Calu3 (cell line): ENCODE measurements at regions not wholly inside any gene's neighbourhood (a gene's known extent, or its start where the extent isn't known, plus 50 kb on each side); places are given as distances from the start of the nearest gene placed in this dataset.
"Not testable (repeated sequence)": the region's sequence is repeated elsewhere in the genome, so short reads cannot be mapped to it uniquely, and the experiment has no call there.

Experiments used
- BruUV-seq: library from RNA; stranded (reverse); fragments of 400-500 nt; replicated peaks from 2 replicates; lab custom pipeline; 2021; lab: Mats Ljungman, UMichigan
- CTCF ChIA-PET: fragments of 300-600 bp; sonication (Branson Sonifier 250); formaldehyde crosslinking; loops from one replicate; lab custom pipeline; 2022; ENCODE audit warnings: antibody characterized with exemption; lab: Charles Lee
- DNase-seq: peaks from one replicate; pipeline ENCODE4 v3.0.0; 2022
- H3K27ac Mint-ChIP-seq: one replicate; pipeline ENCODE4 v1.8.0; 2022; ENCODE audit warnings: mixed read lengths; ENCODE audit not compliant: unreplicated experiment
- H3K27me3 Mint-ChIP-seq: one replicate; pipeline ENCODE4 v1.8.0; 2022; ENCODE audit warnings: mixed read lengths; ENCODE audit not compliant: unreplicated experiment
- H3K36me3 Mint-ChIP-seq: one replicate; pipeline ENCODE4 v1.8.0; 2022; ENCODE audit warnings: mild to moderate bottlenecking, moderate library complexity, mixed read lengths; ENCODE audit not compliant: insufficient read depth, unreplicated experiment
- H3K4me1 Mint-ChIP-seq: one replicate; pipeline ENCODE4 v1.8.0; 2022; ENCODE audit warnings: mild to moderate bottlenecking, low read depth, mixed read lengths; ENCODE audit not compliant: unreplicated experiment
- H3K4me3 Mint-ChIP-seq: one replicate; pipeline ENCODE4 v1.8.0; 2022; ENCODE audit warnings: mild to moderate bottlenecking, low read depth, moderate library complexity, mixed read lengths; ENCODE audit not compliant: unreplicated experiment
- H3K9me3 Mint-ChIP-seq: one replicate; pipeline ENCODE4 v1.8.0; 2022; ENCODE audit warnings: low read depth, mixed read lengths; ENCODE audit not compliant: unreplicated experiment
- CTCF ChIP-seq: fragments of 200-600 bp; IDR thresholded peaks from one replicate; pipeline ENCODE4 v1.8.0; 2022; ENCODE audit warnings: antibody characterized with exemption; ENCODE audit not compliant: unreplicated experiment
- intact Hi-C: fragments of 100-400 bp; cut with micrococcal nuclease; formaldehyde crosslinking; loops from one replicate; pipeline ENCODE4 v1.10.0; 2022; ENCODE audit not compliant: unreplicated experiment

- no peaks in the 10 kb centered on the region for H3K36me3 Mint-ChIP-seq
- H3K9me3 Mint-ChIP-seq: peaks cover 9% of the 10 kb centered on the region
- H3K27ac Mint-ChIP-seq: no peak overlapping the region
- H3K4me3 Mint-ChIP-seq: no peak overlapping the region
- BruUV-seq: no TSS peak
- CTCF ChIA-PET: no interaction called here
- intact Hi-C loops: no loop called here
- no peaks in the 10 kb centered on the region for H3K4me1 Mint-ChIP-seq
- no peaks in the 10 kb centered on the region for H3K27me3 Mint-ChIP-seq
- no peak for TF ChIP-seq CTCF
- no peak for DNase-seq
Measured at GRCh38 chr9:117839862-117840261, 135.7 kb downstream of the TLR4 start.

DNA sequence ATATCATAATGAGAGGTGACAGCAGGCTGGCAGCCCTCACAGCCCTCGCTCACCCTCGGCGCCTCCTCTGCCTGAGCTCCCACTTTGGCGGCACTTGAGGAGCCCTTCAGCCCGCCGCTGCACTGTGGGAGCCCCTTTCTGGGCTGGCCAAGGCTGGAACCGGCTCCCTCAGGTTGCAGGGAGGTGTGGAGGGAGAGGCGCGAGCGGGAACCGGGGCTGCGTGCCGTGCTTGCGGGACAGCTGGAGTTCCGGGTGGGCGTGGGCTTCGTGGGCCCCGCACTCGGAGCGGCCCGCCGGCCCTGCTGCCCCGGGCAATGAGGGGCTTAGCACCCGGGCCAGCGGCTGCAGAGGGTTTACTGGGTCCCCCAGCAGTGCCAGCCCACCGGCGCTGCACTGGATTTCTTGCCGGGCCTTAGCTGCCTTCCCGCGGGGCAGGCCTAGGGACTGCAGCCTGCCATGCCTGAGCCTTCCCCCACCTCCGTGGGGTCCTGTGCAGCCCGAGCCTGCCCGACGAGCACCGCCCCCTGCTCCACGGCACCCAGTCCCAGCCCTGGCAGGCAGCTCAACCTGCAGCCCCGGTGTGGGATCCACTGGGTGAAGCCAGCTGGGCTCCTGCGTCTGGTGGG lies 147.7 kb downstream of the TLR4 start:
- H3K27me3 Mint-ChIP-seq, CTCF ChIA-PET, DNase-seq, BruUV-seq, H3K27ac Mint-ChIP-seq, H3K4me1 Mint-ChIP-seq, intact Hi-C loops, H3K36me3 Mint-ChIP-seq, H3K4me3 Mint-ChIP-seq: not testable (repeated sequence)
- peaks cover 14% of the 10 kb centered on the region for H3K9me3 Mint-ChIP-seq

GRCh38 chr9:117858561-117858960 lies 154.4 kb downstream of the TLR4 start:
- no peaks in the 10 kb centered on the region for H3K27me3 Mint-ChIP-seq

GRCh38 chr9:117860849-117861248 lies 156.6 kb downstream of the TLR4 start:
- no peaks in the 10 kb centered on the region for H3K4me1 Mint-ChIP-seq
- no peaks in the 10 kb centered on the region for H3K27me3 Mint-ChIP-seq
- no TSS peak for BruUV-seq
- no peak for DNase-seq
- peaks cover 8% of the 10 kb centered on the region for H3K9me3 Mint-ChIP-seq
- H3K27ac Mint-ChIP-seq: no peak overlapping the region
- H3K4me3 Mint-ChIP-seq: no peak overlapping the region
- intact Hi-C loops: no loop called here
- H3K36me3 Mint-ChIP-seq: no peaks in the 10 kb centered on the region
- CTCF ChIA-PET: no interaction called here
- no peak for TF ChIP-seq CTCF

More at GRCh38 chr9:117858561-117858960, 154.4 kb downstream of the TLR4 start:
- BruUV-seq: no TSS peak
- H3K9me3 Mint-ChIP-seq: peaks cover 6% of the 10 kb centered on the region
- no peak overlapping the region for H3K27ac Mint-ChIP-seq
- no peak overlapping the region for H3K4me3 Mint-ChIP-seq
- no peak for DNase-seq
- CTCF ChIA-PET: no interaction called here
- H3K36me3 Mint-ChIP-seq: no peaks in the 10 kb centered on the region
- no peak for TF ChIP-seq CTCF
- H3K4me1 Mint-ChIP-seq: no peaks in the 10 kb centered on the region
- intact Hi-C loops: no loop called here

GRCh38 chr9:117864385-117865057 lies 160.3 kb downstream of the TLR4 start:
- no TSS peak for BruUV-seq
- Mint-ChIP-seq H3K9me3 (peaks cover 10% of the 10 kb centered on the region), H3K27ac (no peak overlapping the region), H3K27me3 (no peaks in the 10 kb centered on the region), H3K36me3 (no peaks in the 10 kb centered on the region), H3K4me1 (no peaks in the 10 kb centered on the region), H3K4me3 (no peak overlapping the region)
- TF ChIP-seq CTCF: no peak
- DNase-seq: no peak
- intact Hi-C loops: no loop called here
- CTCF ChIA-PET: no interaction called here
